ENCODE measurements at regions not wholly inside any gene's neighbourhood (a gene's known extent, or its start where the extent isn't known, plus 50 kb on each side); places are given as distances from the start of the nearest gene placed in this dataset.

DNA sequence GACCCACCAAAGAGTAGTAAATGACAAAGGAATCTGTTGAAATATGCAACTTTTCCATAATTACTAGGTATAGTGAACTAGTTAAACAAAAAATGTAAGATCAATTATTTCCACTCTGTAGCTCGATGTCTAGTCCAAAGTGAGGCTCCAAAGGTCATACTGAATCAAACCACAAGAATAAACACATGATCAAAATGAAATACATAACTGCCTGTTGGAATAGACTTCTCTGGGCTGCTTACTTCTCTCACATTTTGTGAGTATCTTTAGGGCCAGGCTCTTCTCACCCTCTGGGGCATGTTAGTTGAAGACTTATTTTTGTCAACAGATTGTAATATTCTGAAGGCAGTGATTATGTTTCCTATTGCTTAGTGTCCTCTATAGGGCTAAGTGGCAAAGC, 103.7 kb upstream of the TMEM170B start:
- H3K4me3 ChIP-seq = no peak overlapping the region
- TF ChIP-seq, protein P1, sequence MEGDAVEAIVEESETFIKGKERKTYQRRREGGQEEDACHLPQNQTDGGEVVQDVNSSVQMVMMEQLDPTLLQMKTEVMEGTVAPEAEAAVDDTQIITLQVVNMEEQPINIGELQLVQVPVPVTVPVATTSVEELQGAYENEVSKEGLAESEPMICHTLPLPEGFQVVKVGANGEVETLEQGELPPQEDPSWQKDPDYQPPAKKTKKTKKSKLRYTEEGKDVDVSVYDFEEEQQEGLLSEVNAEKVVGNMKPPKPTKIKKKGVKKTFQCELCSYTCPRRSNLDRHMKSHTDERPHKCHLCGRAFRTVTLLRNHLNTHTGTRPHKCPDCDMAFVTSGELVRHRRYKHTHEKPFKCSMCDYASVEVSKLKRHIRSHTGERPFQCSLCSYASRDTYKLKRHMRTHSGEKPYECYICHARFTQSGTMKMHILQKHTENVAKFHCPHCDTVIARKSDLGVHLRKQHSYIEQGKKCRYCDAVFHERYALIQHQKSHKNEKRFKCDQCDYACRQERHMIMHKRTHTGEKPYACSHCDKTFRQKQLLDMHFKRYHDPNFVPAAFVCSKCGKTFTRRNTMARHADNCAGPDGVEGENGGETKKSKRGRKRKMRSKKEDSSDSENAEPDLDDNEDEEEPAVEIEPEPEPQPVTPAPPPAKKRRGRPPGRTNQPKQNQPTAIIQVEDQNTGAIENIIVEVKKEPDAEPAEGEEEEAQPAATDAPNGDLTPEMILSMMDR (IDR thresholded peaks at IDR 0.05) = no peak
- 2 to 6% methylated on average over 1 of the region's 1 CpG for WGBS, 2 donors
- peaks cover 7 to 23% (median 12%) of the 10 kb centered on the region in 3 donors for H3K4me1 ChIP-seq
- H3K9me3 ChIP-seq = no peaks in the 10 kb centered on the region
- peak; percentile 52 to 70 (median 61) for ATAC-seq
- DNase-seq = no peak
- FAIRE-seq = no peak
- H3K27ac ChIP-seq = peak overlapping the region in 2 of 4 donors; percentile 37 to 38
- H3K36me3 ChIP-seq = no peaks in the 10 kb centered on the region
- H3K27me3 ChIP-seq = no peaks in the 10 kb centered on the region
- intact Hi-C loops (cut with DNase I) = no loop called here

DNA sequence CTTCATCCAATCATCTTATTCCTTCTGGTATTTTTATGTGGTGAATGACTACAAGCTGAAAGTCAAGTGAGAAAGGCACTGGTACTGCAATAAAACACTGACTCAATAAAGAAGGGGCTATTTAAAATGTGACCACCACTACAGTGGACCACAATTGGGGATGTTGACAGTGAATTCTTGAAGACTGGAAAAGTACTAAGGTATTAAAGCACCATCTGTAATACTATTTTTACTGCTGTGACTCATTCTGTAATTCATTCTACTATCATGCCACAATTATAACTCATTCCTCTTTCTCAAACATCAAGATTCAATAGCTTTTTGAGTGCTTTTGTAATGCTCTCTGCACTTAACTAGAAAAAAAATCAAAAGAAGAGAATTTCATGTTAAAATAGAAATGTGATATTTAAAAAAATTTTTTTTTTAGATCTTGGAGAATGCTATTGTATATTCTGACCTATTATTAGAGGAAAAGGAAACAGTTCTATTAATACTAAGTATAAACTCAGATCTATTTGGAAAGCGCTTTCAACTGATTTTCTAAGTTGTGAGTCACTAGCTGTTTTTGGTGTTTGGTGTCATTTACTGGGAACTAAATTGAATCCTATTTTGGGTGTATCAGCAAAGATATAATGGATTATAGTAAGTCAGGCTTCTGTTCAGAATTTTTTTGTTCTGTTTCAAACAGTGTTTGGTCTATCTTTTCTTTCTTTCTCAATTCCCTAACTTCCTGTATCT, 104.7 kb upstream of the TMEM170B start:
- Histone ChIP-seq H3K27me3 (no peaks in the 10 kb centered on the region), H3K36me3 (no peaks in the 10 kb centered on the region), H3K4me1 (peaks cover 7 to 23% (median 12%) of the 10 kb centered on the region in 3 donors), H3K4me3 (no peak overlapping the region), H3K9me3 (no peaks in the 10 kb centered on the region), H3K27ac (peak overlapping the region in 2 of 4 donors; percentile 33 to 37)
- ATAC-seq = peak in 1 of 4 donors; percentile 19
- DNase-seq = no peak
- intact Hi-C loops (cut with DNase I) = no loop called here
- TF ChIP-seq, protein P1 (IDR thresholded peaks at IDR 0.05) = no peak
- 90% methylated on average over 1 of the region's 1 CpG for WGBS, 2 donors
- FAIRE-seq = peak; percentile 70

DNA sequence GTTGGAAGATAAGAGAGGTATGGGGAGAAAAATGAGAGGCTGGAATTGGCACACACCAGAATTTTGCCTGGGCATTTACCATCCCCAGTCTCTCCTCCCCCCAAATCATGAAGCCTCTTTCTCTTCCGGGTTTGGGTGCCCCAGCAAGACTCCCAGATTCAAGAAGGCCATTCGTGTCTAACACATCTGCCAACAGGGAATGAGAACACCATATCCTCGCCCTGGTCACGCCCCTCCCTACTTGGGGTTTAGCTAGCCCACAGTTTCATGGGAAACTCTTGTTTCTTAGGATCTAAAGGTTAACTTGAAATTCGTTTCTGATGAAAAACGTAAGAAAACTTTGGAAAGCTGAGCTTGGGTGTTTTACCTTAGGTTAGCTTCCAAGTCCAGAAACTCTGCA, 105.5 kb upstream of the TMEM170B start:
- no peak overlapping the region for H3K4me3 ChIP-seq
- WGBS, 2 donors = 82 to 86% methylated on average over 6 of the region's 6 CpGs
- TF ChIP-seq, protein P1 (IDR thresholded peaks at IDR 0.05) = no peak
- ATAC-seq = no peak
- no peaks in the 10 kb centered on the region for H3K36me3 ChIP-seq
- FAIRE-seq = no peak
- no peaks in the 10 kb centered on the region for H3K27me3 ChIP-seq
- H3K27ac ChIP-seq = no peak overlapping the region
- no peaks in the 10 kb centered on the region for H3K9me3 ChIP-seq
- H3K4me1 ChIP-seq = peaks cover 7 to 23% (median 12%) of the 10 kb centered on the region in 3 donors
- intact Hi-C loops (cut with DNase I) = no loop called here
- no peak for DNase-seq

DNA sequence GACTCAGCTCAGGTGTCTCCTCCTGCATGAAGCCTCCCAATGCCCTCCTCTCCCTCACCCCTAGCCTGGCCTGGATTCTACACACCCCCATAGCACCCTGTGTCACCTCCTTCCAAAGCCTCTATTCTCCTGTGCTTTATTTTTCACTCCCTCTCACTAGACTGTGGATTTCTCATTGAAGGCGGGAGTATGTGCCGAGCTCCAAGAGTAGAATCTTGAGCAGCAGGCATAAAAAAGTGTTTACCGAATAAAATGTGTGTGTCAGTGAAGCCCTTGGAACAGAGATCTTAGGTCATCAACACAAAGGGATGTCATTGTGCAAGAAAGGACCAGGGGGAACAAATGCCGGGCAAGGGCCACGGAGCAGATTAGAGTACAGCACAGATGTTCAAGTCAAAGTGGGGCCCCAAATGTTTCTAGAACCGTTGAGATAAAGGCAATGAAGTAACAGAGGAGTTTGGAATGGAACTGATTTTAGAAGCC, 106.1 kb upstream of the TMEM170B start:
- no peak for ATAC-seq
- H3K27ac ChIP-seq = no peak overlapping the region
- H3K4me3 ChIP-seq = no peak overlapping the region
- FAIRE-seq = no peak
- TF ChIP-seq, protein P1 (IDR thresholded peaks at IDR 0.05) = no peak
- H3K27me3 ChIP-seq = no peaks in the 10 kb centered on the region
- DNase-seq = no peak
- 85 to 88% methylated on average over 6 of the region's 6 CpGs for WGBS, 2 donors
- H3K9me3 ChIP-seq = no peaks in the 10 kb centered on the region
- peaks cover 7 to 23% (median 12%) of the 10 kb centered on the region in 3 donors for H3K4me1 ChIP-seq
- intact Hi-C loops (cut with DNase I) = no loop called here
- H3K36me3 ChIP-seq = no peaks in the 10 kb centered on the region

DNA sequence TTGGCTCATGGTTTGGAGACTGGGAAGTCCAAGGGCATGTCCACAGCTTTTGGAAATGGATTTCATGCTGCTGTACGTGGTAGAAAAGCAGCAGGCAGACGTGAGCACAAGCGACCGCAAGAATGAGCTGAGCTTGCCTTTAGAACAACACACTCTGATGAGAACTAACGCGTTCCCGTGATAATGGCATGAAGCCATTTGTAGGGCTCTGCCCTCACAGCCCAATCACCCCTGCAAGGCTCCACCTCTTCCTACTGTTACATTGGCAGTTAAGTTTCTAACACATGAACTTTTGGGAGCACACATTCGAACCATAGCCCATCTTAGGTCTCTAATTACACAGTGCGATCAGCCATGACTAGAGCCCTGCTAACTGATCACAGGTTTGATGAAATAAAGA, 107.5 kb upstream of the TMEM170B start:
- no peak for FAIRE-seq
- TF ChIP-seq, protein P1 (IDR thresholded peaks at IDR 0.05) = no peak
- ATAC-seq = no peak
- DNase-seq = no peak
- H3K4me3 ChIP-seq = no peak overlapping the region
- intact Hi-C loops (cut with DNase I) = no loop called here
- H3K36me3 ChIP-seq = no peaks in the 10 kb centered on the region
- peaks cover 1 to 17% (median 10%) of the 10 kb centered on the region in 3 donors for H3K4me1 ChIP-seq
- H3K9me3 ChIP-seq = no peaks in the 10 kb centered on the region
- no peaks in the 10 kb centered on the region for H3K27me3 ChIP-seq
- H3K27ac ChIP-seq = no peak overlapping the region
- 83 to 88% methylated on average over 9 of the region's 9 CpGs for WGBS, 2 donors

Measured in pancreas (tissue), 10 donors.